Prostate gland (tissue), 2 donors: ENCODE measurements at regions not wholly inside any gene's neighbourhood (a gene's known extent, or its start where the extent isn't known, plus 50 kb on each side); places are given as distances from the start of the nearest gene placed in this dataset.
"Not testable (repeated sequence)": the region's sequence is repeated elsewhere in the genome, so short reads cannot be mapped to it uniquely, and the experiment has no call there.

Experiments
- DNase-seq: peaks from one replicate; pipeline ENCODE4 v3.0.0-alpha.2; 2019; ENCODE audit warnings: low spot score
- H3K27ac ChIP-seq, 2 donors: fragments of 200-600 bp; sonication (generic); 2 replicates each; pipeline ENCODE4 v1.5.1; 2017 to 2019
- H3K27me3 ChIP-seq: fragments of 200-600 bp; sonication (generic); replicated peaks from 2 replicates; pipeline ENCODE4 v1.5.1; 2019; ENCODE audit not compliant: insufficient read depth
- H3K36me3 ChIP-seq, 2 donors: fragments of 200-600 bp; sonication (generic); 1 replicate in 1 of 2; 2 replicates in 1 of 2; pipeline versions ENCODE4 v1.5.1 to v1.8.1; 2017 to 2019
- H3K4me1 ChIP-seq: fragments of 200-600 bp; sonication (generic); replicated peaks from 2 replicates; pipeline ENCODE4 v1.5.1; 2019
- H3K4me3 ChIP-seq, 2 donors: fragments of 200-600 bp; sonication (generic); 2 replicates each; pipeline ENCODE4 v1.5.1; 2017 to 2019
- H3K9me3 ChIP-seq: fragments of 200-600 bp; sonication (generic); 2 replicates; pipeline ENCODE4 v1.5.1; 2017
- POLR2A ChIP-seq: fragments of 450-650 bp; IDR thresholded peaks from one replicate; pipeline ENCODE4 v1.6.1; 2016; ENCODE audit warnings: antibody characterized with exemption, mild to moderate bottlenecking
- POLR2AphosphoS5 ChIP-seq: sonication (generic); formaldehyde crosslinking; IDR thresholded peaks from one replicate; pipeline ENCODE4 v1.6.1; 2017; ENCODE audit warnings: antibody characterized with exemption
- WGBS: methylation state at CpG from one replicate; pipeline ENCODE4 v1.1.5; 2018; 5-methylcytosine and 5-hydroxymethylcytosine counted together
- intact Hi-C: fragments of 100-400 bp; cut with DNase I; formaldehyde crosslinking; loops from one replicate; pipeline ENCODE4 v1.14.2; 2022
- TF ChIP-seq, protein P1 (sequence below), 4 experiments: fragments of 200-600 bp in 2 of 4; fragments of 450-650 bp in 2 of 4; sonication (generic) in 2 of 4; IDR thresholded peaks; 1 replicate in 3 of 4; 2 replicates in 1 of 4; pipeline ENCODE4 v1.5.1; 2016 to 2019; ENCODE audit warnings: antibody characterized with exemption in 4 of 4, mild to moderate bottlenecking in 2 of 4, moderate library complexity in 2 of 4

GRCh38 chr2:43068041-43068533 lies 158.3 kb downstream of the ZFP36L2 start:
- H3K27ac ChIP-seq: no peak overlapping the region
- TF ChIP-seq, protein P1, sequence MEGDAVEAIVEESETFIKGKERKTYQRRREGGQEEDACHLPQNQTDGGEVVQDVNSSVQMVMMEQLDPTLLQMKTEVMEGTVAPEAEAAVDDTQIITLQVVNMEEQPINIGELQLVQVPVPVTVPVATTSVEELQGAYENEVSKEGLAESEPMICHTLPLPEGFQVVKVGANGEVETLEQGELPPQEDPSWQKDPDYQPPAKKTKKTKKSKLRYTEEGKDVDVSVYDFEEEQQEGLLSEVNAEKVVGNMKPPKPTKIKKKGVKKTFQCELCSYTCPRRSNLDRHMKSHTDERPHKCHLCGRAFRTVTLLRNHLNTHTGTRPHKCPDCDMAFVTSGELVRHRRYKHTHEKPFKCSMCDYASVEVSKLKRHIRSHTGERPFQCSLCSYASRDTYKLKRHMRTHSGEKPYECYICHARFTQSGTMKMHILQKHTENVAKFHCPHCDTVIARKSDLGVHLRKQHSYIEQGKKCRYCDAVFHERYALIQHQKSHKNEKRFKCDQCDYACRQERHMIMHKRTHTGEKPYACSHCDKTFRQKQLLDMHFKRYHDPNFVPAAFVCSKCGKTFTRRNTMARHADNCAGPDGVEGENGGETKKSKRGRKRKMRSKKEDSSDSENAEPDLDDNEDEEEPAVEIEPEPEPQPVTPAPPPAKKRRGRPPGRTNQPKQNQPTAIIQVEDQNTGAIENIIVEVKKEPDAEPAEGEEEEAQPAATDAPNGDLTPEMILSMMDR (IDR thresholded peaks at IDR 0.05): no peak
- TF ChIP-seq POLR2A (no peak), POLR2AphosphoS5 (no peak)
- 86% methylated on average over 51 of the region's 51 CpGs for WGBS

DNA sequence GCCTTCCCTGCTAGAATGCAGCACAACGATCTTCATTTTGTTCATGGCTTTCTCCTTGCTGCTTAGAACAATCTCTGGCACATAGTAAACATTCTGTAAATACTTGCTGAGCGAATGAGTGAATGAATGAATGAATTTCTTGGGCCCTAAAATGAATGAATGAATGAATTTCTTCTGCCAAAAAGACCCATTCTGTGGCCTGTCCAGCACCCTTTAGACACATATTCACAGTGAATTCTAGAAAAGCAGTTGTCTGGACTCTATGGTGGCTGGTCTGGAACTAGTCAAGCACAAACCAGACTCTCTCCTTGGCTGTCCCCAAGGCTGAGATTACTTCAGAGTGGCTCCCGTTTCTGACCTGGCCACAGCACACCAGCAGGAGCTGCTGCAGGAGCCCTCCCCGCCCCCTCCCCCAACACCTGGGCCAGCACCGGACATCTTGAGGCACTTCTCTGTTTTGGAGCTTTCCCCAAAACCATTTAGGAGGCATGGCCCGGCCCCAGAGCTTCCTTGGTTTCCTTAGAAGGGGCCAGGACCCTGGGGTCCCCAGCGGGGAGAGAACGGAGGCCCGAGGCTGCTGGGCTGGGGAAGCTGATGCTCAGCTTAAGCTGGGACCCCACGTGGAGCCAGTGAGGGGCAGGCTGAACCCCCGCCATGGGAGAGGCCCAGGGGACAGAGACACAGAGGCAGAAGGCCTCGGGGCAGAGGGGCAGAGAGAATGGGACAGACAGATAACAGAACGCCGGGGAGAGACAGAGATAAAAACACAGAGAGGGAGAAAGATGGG lies 159.0 kb downstream of the ZFP36L2 start:
- no peak for TF ChIP-seq POLR2A
- WGBS: 90% methylated on average over 14 of the region's 14 CpGs
- Histone ChIP-seq H3K27ac (no peak overlapping the region), H3K27me3 (no peaks in the 10 kb centered on the region), H3K4me3 (no peak overlapping the region), H3K4me1 (no peaks in the 10 kb centered on the region), H3K9me3 (no peaks in the 10 kb centered on the region), H3K36me3 (no peaks in the 10 kb centered on the region)
- intact Hi-C loops: no loop called here
- no peak for DNase-seq

More at GRCh38 chr2:43068041-43068533, 158.3 kb downstream of the ZFP36L2 start:
- H3K4me3 ChIP-seq: no peak overlapping the region
- DNase-seq: no peak
- no peaks in the 10 kb centered on the region for H3K36me3 ChIP-seq
- H3K9me3 ChIP-seq: no peaks in the 10 kb centered on the region
- intact Hi-C loops: no loop called here
- H3K27me3 ChIP-seq: no peaks in the 10 kb centered on the region
- H3K4me1 ChIP-seq: no peaks in the 10 kb centered on the region

DNA sequence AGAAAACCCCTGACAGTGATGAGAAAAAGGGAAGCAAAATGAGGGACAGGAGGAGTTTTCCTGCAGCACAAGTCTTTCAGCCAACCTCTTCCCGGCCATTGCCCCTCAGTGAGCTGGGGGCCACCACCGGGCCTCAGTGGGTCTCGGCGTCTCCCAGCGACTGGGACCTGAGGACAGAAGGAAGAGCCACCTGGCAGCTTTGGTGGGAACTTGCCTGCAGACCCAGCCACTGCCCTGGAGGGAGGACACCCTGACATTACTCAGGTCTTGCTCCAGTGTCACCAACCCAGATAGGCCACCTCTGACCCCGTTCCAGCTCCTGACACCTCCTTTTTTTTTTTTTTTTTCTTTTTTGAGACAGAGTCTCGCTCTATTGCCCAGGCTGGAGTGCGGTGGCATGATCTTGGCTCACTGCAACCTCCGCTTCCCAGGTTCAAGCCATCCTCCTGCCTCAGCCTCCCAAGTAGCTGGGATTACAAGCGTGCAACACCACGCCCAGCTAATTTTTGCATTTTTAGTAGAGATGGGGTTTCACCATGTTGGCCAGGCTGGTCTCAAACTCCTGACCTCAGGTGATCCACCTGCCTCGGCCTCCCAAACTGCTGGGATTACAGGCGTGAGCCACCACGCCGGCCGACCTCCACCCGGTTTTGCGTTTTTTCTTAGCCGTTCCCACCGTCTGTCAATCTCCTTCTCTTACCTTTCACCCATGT lies 159.7 kb downstream of the ZFP36L2 start:
- H3K9me3 ChIP-seq, H3K4me3 ChIP-seq, H3K27ac ChIP-seq, H3K27me3 ChIP-seq, H3K36me3 ChIP-seq, DNase-seq, intact Hi-C loops, H3K4me1 ChIP-seq: not testable (repeated sequence)
- WGBS: 92% methylated on average over 20 of the region's 20 CpGs

GRCh38 chr2:43065871-43066270 lies 160.5 kb downstream of the ZFP36L2 start:
- WGBS: 90% methylated on average over 10 of the region's 10 CpGs
- H3K4me3 ChIP-seq: no peak overlapping the region
- intact Hi-C loops: no loop called here
- H3K4me1 ChIP-seq: no peaks in the 10 kb centered on the region
- no peaks in the 10 kb centered on the region for H3K9me3 ChIP-seq
- H3K36me3 ChIP-seq: no peaks in the 10 kb centered on the region
- DNase-seq: no peak
- H3K27ac ChIP-seq: no peak overlapping the region
- TF ChIP-seq POLR2A: no peak
- no peaks in the 10 kb centered on the region for H3K27me3 ChIP-seq

GRCh38 chr2:43065036-43065435 lies 161.4 kb downstream of the ZFP36L2 start:
- WGBS: 97% methylated on average over 3 of the region's 3 CpGs
- Histone ChIP-seq H3K27ac (no peak overlapping the region), H3K4me1 (no peaks in the 10 kb centered on the region), H3K36me3 (no peaks in the 10 kb centered on the region), H3K9me3 (no peaks in the 10 kb centered on the region), H3K27me3 (no peaks in the 10 kb centered on the region), H3K4me3 (no peak overlapping the region)
- no peak for DNase-seq
- TF ChIP-seq, protein P1 (IDR thresholded peaks at IDR 0.05): no peak
- TF ChIP-seq POLR2AphosphoS5 (no peak), POLR2A (no peak)
- intact Hi-C loops: no loop called here

- H3K27me3 ChIP-seq, H3K9me3 ChIP-seq, intact Hi-C loops, DNase-seq, H3K27ac ChIP-seq, H3K4me1 ChIP-seq, H3K36me3 ChIP-seq, H3K4me3 ChIP-seq: not testable (repeated sequence)
- WGBS: no CpG with 5 or more reads among the region's 32 CpGs
These were observed 163.3 kb downstream of the ZFP36L2 start for GRCh38 chr2:43063096-43063495.
